ENCODE measurements at regions not wholly inside any gene's neighbourhood (a gene's known extent, or its start where the extent isn't known, plus 50 kb on each side); places are given as distances from the start of the nearest gene placed in this dataset.

GRCh38 chr1:87495870-87496269 lies 167.2 kb downstream of the LMO4 start:
- TF ChIP-seq CTCF (IDR thresholded peaks at IDR 0.05) (no peak), POLR2A (IDR thresholded peaks at IDR 0.05) (no peak)

Measured in lower leg skin (tissue), 3 donors.